CD4-positive, alpha-beta T cell treated with Interleukin-6 at 100 ng/mL for 8 hours (primary cell): ENCODE measurements at regions not wholly inside any gene's neighbourhood (a gene's known extent, or its start where the extent isn't known, plus 50 kb on each side); places are given as distances from the start of the nearest gene placed in this dataset.
"Not testable (repeated sequence)": the region's sequence is repeated elsewhere in the genome, so short reads cannot be mapped to it uniquely, and the experiment has no call there.

Experiments used
- DNase-seq: peaks from one replicate; pipeline ENCODE4 v3.0.0-alpha.2; 2020; ENCODE audit warnings: mixed read lengths, low spot score

DNA sequence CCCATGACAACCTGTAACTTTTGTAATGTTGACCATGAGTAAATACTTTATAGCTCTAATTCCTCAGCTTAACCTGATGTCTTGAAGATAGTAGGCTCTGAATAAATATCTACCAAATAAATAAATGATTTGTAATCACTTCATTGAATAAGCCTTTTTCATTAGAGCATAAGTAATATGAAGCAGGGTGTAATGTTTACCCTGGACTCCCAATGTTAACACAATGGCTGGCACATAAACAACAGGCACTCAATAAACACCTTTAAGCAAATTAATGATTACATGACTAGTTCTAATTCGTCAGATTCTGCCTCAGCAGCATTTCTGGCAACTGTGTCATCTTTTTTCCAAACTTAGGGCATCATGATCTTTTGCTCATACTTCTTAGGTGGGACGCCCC is 396.3 kb downstream of the LIG4 start:
- DNase-seq = no peak

DNA sequence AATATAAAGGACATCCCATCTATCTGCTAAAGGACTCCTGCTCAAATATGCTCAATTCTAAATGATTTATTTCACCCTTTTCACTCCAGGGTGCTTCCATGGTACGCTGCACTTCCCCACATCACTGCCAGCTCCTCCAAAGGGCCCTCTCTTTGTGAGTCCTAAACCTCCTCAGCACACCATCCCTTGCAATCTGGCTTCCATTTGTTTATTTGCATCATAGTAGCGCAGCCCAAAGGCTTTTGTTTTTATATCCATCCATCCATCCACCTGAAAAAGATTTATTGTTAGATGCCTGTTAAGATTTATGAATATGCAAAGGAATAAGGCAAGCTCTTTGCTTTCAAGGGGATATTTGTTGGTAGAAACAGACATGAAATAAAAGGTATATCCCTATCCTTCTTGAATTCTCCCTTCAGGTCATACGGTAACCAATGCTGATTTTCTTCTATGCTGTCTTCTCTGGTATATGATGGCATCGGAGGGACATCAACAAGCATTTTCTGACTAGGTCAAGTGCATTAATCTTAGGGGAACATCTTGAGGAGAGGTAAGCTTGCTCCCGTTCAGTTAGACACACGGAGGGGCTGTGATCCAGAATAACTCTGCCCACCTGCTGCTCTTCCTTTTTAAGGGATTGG is 397.6 kb downstream of the LIG4 start:
- no peak for DNase-seq

DNA sequence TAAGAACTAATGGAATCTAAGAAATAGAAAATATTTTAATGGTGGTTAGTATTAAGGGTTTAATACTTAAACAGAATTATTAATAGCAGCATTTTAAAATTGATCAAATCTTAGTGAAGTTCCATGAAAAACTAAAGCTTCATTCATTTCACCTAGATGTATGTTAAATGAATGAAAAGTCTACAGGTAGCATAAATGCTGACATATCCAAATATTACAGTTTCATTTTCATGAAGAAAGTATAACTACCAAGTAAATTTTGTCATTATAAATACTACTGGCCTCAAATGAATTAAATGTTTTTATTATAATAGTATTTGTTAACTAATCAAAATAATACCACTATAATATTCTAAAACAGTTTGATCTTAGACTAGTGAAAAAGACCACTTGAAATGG is 403.3 kb downstream of the LIG4 start:
- DNase-seq = no peak

DNA sequence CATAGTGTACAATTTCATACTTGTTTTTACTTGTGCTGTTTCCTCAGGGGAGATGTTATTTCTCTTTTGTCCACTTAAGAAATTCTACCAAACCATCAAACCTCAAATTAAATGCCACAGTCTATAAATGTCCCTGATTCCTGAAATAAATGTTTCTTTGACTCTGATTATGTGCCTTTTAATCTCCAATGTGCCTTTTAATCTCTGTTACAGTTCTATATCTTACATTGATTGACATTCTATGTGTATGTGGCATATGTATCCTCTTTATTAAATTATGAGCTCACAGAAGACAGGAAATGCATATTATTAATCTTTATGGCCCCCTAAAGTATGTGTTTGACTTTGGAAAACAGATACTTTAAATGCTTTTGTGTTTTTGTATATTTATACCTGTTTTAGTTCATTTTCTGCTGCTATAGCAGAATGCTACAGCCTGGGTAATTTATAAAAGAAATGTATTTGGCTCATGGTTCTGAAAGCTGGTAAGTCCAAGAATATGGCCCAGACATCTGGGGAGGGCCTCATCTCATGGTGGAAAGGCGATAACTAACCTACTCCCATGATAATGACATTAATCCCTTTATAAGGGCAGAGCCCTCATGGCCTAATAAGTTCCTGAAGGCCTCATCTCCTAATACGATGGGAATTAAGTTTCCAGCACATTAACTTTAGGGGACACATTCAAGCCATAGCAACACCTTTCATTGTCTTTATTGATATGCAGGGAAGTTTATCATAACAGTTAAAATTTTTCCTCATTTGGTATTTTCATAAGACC is 403.9 kb downstream of the LIG4 start:
- DNase-seq = no peak

DNA sequence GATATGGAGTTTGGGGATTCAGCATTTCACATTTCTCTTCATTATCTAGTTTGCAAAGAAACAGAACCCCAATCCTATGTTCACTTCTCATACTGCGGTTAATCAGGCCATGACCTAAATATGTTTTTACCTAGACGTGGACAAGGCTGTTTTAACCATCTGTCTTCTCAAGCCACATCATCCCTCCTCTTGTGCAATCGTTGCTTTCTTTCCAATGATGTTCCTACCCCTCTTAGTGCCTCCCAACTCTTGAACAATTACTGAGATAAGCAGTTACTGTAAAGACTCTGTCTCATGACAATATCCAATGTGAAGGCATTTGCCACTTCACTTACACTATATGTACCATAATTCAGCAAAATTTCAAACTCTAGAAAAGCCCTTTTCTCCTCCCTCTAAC is 406.2 kb downstream of the LIG4 start:
- DNase-seq = no peak

GRCh38 chr13:107808389-107808788 is 406.9 kb downstream of the LIG4 start:
- DNase-seq = no peak

GRCh38 chr13:107807306-107808073 is 407.8 kb downstream of the LIG4 start:
- DNase-seq = no peak

GRCh38 chr13:107806726-107807125 is 408.6 kb downstream of the LIG4 start:
- no peak for DNase-seq

DNA sequence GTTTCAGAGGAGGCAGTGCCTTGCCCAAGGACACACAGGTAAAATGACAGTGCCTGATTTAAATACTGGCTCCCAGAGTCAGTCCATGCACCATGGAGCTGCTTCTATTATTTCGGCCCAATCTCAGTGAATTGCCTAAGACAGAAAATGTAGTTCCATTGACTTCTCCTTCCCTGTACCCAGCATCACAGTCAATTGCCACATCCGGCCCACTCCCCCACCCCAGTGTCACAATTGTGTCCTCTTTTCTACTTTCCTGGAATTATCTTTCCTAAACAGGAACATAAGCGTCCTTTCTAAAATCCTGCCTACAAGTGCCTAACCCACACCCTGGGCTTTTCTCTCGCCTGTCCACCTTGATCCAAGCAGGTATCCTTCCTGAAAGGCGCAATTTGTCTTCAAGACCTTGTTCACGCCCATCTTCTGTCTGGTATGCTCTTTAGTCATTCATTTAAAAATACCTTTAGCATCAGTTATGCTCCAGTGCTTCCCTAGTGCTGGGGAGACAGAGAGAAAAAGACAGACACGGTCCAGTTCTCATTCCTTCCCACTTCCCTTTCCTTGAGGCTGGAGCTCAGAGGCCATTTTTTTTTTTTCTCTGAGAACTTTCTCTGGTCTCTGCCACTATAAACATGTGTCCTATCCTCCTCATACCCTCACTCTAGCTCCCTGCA is 411.4 kb downstream of the LIG4 start:
- DNase-seq = no peak

GRCh38 chr13:107801621-107802020 is 413.7 kb downstream of the LIG4 start:
- no peak for DNase-seq

DNA sequence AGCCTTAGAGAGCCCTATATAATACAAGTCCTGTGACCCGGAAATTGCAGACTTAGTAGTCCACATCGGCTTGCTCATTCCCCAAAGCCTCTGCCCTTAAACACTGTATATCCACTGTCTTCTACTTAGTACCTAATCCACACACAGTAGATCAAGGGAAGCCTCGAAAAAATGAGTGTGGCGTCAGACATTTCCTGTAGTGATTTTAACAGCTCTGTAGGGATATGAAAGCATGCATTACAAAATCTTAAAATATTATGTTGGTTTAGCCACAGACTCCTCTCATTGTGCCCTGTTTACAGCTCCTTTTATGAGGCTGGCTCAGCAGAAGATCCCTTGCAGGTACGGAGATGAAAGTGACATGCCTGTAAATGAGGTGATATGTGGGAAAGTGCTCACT is 416.3 kb downstream of the LIG4 start:
- DNase-seq = no peak

DNA sequence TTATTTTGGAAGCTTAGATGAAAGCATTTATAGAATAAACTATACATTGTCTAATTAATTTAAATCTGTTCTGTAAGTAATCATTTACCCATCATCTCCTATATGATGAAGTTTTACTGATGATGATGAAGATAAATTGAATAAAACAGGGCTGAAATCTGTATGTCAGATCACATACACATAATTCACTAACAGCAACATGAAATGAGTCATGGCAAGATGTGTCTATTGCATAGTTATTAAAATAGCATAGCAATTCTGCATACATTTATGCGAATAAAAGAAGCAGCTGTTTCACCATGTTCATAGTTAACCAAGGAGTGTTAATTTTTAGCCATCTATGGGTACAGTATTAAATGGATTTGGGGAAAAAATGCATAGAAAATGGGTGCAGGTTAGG is 424.9 kb downstream of the LIG4 start:
- DNase-seq = no peak

GRCh38 chr13:107788464-107789165 is 426.7 kb downstream of the LIG4 start:
- DNase-seq = no peak

DNA sequence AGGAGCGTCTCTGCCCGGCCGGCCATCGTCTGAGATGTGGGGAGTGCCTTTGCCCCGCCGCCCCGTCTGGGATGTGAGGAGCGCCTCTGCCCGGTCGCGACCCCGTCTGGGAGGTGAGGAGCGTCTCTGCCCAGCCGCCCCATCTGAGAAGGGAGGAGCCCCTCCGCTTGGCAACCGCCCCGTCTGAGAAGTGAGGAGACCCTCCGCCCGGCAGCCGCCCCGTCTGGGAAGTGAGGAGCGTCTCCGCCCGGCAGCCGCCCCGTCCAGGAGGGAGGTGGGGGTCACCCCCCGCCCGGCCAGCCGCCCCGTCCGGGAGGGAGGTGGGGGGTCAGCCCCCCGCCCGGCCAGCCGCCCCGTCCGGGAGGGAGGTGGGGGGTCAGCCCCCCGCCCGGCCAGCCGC is 432.7 kb downstream of the LIG4 start:
- DNase-seq = not testable (repeated sequence)

DNA sequence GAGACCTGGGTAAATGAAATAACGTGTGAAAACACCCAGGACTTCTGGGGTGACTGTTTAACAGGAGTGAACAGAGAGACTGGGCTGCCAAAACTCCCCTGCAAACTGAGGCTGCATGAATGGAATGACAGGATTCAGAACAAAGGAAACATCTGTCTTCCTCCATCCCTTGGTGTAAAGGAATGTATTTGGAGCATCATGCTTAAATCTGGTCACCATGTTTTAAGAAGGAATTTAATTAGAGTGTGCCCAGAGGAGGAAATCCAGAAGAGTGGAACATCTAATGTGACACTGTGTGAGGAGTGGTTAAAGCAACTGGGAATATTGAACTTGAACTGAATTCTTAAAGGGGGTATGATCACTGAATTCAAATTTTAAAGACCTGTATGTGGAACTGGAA is 437.2 kb downstream of the LIG4 start:
- no peak for DNase-seq

- no peak for DNase-seq
Observed at GRCh38 chr13:107770541-107770940, 444.8 kb downstream of the LIG4 start.

GRCh38 chr13:107767119-107767518 is 448.2 kb downstream of the LIG4 start:
- DNase-seq = no peak

DNA sequence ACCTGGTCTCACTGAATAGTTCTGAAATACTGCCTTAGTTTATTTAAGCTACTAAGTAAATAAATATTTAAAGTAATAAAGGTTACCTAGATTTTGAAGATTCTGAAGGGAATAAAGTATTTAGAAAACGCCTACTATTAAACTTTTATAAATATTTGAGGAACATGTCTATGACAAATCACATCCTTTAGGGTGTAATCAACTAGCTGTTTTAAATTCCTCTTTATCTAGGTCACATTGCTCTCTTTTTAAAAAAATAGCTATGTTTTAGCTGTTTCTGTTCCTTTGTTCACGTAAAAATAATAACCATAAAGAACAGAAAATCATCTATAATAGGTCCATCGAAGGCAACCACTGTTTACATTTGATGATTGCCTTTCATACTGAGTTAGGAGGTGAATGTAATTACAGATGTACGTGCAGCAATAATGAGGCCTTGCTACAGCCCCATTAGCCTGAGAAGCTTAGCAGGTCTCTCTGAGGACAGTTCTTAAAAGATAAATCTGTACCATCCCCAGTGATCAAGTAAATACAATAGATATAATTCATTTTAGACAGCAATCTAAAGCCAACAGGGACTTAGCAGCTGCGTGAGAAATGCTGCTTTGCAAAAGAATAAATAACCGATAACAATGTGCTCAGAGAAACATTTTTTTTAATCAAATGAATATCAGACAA is 449.5 kb downstream of the LIG4 start:
- DNase-seq = no peak

GRCh38 chr13:107764046-107764445 is 451.3 kb downstream of the LIG4 start:
- DNase-seq = no peak

DNA sequence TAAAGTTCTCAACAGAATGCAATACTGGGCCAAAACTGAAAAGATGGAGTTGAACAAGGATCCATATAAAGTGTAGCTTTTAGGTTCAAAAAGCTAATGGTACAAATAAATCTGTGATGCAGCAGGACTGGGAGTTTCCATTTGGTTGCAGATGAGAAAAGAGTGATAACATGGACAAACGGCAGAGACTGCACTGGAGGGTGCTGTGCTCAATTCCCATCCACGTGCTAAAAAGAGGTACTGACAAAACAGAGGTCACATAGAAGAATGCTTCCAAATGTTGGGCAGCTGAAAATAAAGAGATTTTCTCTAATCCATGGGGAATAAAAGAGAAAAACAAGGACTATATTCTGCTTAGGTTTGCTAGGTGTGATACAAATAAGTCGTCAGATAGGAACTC is 461.6 kb downstream of the LIG4 start:
- DNase-seq = no peak

DNA sequence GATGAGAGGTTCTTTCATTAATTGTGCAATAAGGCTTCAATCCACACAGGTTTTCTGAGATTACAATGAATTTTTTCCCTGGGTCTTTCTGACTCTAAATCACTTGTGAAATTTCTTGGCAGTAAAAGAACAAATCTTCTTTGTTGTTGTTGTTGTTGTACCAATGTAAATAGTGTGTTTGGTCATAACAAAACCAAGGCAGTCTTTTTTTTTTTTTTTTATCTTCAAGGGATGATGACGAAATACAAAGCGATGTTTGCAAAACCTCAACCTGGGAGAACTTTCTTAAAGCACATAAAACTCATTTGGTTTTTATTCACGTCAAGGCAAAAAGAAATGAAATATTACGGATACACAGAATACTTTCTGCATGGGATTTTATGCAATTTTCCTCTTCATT is 462.0 kb downstream of the LIG4 start:
- DNase-seq = no peak
